Hematopoietic multipotent progenitor cell treated with erythropoietin and hydrocortisone succinate and interleukin-3 and kit ligand, for 8 days (in vitro differentiated cells): ENCODE measurements at regions not wholly inside any gene's neighbourhood (a gene's known extent, or its start where the extent isn't known, plus 50 kb on each side); places are given as distances from the start of the nearest gene placed in this dataset.
"Not testable (repeated sequence)": the region's sequence is repeated elsewhere in the genome, so short reads cannot be mapped to it uniquely, and the experiment has no call there.

ENCODE experiments used
- DNase-seq: peaks from one replicate; pipeline ENCODE4 v3.0.0-alpha.2; 2015

DNA sequence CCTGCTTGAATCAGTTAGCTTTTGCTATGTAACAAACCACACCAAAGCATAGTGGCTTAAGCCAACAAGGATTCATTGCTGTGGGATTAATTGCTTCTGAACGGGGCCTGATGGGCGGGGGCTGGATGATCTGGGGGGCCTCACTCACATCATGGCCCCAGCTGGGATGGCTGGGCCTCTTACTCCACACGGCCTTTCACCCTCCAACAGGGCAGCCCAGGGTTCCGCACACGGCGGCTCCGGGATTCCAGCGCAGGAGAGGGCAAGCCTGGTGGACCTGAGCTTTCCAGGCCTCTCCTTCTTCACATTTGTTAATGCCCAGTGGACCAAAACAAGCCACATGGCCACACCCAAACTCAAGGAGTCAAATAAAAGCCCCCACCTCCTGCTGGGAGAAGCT lies 86.3 kb upstream of the PHLPP1 start:
- DNase-seq = no peak

DNA sequence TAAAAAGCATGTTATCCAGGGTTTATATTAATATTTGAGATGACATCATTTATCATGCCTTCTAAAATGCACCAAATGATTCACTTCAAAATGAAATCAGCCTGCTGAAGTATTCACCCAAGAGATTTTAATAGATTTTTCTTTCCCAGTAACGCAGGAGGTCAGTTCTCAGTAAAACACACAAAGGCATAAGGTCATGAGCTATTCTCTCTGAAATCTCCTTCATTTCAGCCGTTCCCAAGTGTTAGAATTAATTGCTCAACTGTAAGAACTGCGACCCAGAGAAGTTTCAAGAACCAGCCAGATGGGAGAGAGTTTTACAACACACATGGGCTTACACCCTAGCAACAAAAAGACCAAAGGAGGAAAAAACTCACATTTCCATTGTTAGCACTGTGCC lies 84.2 kb upstream of the PHLPP1 start:
- no peak for DNase-seq

DNA sequence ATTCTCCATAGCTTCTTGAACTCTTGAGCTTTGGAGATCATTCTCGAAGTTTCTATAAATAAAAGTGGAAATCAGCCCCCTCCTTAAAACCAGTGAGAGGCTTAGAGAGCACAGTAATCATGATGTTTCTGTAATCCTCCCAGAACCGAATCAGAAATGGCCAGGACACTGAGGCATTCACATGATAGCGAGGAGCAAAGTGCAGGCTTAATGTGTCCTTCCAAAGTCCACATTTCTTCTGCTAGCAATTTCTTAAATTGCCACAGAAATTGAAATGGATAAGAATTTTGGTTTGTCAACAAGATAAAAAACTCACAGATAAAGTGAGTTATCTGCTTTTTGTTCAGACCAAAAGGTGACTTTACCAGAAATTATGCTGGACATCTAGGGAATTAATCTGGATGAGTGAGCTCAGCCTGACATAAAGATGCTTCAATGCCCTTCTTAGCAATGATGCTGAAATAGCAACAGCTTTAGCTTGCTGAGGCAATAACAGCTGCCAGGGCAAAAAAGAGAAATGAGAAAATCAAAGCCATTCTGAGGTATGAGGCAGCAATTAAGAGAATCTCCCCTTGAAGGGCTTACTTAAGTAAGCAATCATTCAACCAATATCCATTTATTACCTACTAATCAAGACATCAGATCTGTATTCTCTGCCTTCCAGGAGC lies 82.4 kb upstream of the PHLPP1 start:
- DNase-seq = no peak

DNA sequence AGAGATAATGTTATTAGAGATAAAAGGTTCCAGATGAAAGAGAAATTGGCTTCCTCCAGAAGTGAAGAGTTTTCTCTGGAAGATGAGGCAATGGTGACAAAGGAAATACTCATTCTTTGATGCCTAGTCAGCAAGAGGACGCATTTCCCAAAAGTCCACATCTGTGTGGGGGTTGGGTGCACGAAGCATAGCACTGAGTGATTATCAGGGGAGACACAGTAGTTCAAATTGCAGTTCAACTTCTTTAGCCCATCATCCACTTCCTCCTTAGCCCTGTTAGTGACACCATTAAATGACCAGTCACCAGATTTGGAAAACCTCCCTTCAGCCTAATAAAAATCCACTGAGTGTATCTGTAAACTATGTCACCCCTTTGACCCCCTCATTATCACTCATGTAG lies 80.9 kb upstream of the PHLPP1 start:
- no peak for DNase-seq

DNA sequence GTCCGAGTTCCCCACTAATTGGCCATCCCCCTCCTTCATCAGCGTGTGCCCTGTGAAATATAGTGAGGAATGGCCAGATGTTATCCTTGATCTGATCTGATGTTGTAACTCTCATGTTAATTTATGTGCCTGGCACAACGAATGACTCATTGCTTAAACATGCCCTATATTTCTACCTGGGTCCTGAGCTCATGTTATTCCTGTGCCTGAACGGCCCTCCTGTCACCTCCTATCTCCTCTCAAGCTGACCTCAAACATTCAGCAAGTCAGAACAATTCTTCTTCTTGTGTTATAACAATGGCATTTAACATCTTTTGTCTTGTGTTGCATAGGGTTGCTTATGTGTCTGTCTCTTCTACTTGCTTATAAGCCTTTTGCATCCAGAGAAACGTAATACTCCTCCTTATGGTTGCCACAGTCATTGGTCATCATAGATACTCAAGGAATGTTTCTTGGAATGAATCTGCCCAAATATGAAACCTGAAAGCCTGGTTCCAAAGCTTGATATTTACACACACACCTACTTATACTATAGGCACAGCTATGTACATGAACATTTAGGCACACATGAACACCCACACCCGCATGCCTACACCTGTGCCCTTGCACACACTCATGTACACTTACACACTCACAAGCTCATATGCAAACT lies 80.2 kb upstream of the PHLPP1 start:
- no peak for DNase-seq

DNA sequence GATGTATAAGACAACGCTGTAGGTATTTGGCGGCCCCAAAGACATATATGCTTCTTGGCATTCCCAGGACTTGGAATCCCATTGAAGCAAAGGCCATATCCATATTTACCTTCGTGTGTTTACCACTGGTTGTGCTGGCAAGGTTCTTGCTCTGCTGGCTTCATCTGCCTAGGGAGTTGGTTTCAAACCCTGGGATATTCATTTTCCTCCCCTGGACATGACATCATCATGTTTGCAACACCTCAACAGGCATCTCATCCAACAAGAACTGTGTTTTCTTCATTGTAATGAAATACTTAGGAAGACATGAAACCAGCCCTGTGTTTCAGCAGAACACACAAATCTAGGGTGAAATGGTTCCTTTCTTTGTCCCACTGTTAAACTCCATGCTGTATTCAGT lies 77.9 kb upstream of the PHLPP1 start:
- DNase-seq = no peak

DNA sequence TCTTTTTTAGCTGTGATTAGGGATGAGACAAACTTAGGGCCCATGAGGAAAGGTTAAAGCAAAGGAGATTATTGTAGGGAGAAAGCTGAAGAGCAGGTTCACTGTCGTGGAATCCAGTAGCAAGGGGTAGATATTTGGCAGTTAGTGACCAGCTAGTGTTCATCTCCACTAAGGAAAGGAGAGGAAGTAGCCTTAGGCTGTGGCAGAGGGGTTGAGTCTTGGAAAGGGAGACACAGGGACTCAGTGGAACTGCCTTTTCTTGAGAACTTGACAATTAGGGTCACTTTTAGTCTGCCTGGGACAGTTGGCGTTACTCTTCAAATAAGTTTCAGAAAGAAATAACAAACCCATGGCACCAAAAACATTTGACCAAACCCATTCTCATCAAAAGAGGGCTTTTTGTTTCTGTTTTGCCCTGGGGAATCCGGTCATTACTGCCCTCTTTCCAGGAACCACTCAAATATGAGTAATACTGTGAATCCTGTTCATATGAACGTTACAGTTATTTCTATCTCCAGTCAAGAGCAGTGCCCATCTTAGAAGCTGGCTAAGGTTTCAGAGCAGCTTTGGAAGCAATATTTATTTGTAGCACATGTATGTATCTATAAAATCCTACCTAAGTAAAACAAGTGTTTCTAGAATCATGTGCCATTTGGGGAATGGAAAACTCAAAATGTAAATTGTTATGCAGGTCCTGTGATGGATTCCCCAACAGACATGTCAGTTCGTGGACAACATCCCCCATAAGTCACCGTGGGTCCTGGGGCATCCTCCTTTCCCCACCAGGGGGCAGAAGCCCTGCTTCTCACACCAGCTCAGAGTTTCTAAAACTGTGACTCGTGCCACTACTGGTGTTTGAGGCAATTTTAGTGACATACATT lies 77.3 kb upstream of the PHLPP1 start:
- DNase-seq = peak; percentile 69

DNA sequence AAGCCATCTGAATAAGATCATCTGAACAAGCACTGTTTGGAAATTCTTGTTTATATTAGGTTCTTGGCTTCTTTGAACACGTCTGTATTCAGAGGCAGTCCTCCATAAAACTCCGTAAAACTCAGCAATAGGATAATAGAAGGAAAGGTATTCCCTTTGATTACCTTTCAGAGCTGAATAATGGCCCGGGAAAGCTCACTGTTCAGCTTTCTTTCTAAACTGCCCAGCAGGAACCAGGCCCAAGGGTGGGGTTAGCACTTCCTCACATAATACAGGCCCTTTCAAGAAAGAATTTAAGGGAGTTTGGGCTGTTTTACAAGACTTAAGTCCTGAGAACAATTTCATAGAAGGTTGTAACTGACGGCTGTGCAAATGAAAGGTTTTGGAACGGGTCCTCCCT lies 72.2 kb upstream of the PHLPP1 start:
- DNase-seq = no peak

DNA sequence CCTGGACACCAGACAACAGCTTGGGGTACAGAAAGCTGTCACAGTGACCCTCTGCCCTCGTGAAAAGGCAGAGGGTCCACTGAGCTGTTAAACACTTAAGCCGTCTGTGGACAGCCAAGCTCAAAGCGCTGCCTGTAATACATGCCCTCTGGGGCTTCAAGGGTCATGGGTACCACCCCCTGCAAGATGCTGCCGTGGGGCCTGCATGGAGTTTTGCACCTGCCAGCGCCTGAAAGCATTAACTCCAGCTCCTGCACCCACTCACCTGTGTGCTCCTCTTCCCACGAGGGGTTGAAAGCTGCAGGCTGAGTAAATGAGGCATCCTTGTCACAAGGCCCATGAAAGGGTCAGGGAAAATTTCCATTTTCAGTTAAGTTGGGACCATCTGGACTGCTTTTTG lies 70.6 kb upstream of the PHLPP1 start:
- DNase-seq = no peak

DNA sequence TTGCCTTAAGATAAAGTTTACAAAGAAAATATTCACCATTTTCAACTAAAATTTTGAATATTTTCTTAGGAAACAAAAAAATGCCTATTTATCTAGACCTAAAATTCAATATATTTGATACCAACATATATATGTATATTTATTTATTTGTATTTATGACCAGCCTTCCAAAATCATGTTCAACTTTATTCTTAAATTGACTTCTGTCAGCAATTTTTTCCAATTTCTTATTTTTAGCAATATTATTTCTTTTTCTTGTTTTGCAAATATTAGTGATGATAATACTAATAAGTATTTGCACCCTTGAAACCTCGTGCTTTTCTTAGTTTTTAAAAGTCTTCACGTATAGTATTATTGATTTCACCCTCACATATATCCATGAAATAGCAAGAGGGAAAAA lies 68.2 kb upstream of the PHLPP1 start:
- DNase-seq = no peak

DNA sequence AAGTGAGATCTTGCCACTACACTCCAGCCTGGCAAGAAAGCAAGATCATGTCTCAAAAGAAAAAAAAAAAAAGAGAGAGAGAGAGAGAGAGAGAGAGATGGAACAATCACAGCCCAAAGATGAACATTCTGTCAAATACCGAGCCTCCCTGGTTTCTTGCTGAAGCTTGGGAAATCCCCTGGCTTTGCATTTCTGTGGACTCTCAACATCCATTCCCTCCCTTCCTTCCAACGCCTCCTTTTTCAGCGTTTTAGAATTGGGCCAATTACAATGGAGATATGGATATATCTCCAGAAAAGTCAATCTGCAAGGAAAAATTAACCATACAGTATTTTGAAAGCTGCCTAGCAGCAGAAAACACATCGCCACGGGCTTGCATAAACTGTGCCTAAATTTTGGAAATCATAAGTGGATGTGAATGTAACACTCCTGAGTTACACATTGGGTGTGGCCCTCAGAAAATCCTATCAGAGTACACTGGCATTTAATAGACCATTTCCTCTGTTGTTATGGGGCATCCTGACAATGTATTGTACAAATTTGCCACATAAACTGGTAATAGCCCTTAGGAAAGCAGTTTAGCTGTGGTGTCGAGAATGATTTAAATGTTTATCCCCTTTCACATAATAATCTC lies 67.2 kb upstream of the PHLPP1 start:
- no peak for DNase-seq

DNA sequence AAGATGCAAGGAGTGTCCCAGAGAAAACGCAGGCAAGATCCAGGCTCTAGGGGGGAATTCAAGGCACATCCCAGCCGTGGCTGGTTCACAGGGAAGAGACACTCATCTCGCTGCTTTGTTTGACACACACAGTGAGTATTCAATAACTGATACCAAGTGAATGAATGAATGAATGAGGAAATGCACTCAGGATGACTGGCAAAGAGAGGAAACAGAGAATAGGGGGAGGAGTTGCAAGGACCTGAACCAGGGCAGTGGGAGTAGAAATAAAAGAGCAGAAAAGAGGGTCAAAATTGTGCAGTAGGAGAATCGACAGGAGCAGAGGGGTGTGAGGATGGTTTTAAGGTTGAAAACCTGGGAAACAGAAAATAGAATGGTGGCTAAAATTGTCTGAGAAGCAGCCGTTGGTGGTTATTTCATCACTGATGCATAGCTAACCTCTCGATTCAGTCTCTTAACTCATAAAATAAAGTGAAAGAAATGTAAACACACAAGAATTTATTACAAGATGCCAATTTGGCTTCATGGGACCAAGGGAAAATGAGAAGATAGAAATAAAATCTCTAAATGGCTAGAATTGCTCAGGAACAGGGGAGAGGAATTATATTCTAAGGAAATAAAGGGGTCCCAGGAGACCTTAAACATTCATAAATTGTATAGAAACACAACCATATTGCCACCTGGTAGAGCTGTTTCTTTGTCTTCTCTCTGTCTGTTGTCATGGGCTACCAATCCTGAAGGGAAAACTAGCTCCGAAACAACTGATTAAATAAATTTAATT lies 63.9 kb upstream of the PHLPP1 start:
- no peak for DNase-seq

DNA sequence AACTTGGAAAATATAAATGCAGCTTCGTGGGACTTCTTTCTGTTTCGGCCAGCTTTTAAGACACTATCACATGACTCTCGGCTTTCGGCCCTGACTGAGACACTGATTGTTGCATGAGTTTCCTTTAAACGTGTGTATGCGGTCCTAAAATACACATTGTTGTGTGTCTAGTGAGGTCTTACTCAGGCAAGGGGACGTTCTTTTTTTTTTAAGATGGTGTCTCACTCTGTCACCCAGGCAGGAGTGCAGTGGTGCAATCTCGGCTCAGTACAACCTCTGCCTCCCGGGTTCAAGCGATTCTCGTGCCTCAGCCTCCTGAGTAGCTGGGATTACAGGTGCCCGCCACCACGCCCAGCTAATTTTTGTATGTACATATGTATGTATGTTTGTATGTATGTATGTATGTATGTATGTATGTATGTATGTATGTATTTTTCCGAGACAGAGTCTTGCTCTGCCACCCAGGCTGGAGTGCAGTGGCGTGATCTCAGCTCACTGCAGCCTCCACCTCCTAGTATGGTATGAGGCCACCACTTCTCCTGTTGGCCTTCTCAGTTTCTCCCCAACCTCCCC lies 63.2 kb upstream of the PHLPP1 start:
- not testable (repeated sequence) for DNase-seq

DNA sequence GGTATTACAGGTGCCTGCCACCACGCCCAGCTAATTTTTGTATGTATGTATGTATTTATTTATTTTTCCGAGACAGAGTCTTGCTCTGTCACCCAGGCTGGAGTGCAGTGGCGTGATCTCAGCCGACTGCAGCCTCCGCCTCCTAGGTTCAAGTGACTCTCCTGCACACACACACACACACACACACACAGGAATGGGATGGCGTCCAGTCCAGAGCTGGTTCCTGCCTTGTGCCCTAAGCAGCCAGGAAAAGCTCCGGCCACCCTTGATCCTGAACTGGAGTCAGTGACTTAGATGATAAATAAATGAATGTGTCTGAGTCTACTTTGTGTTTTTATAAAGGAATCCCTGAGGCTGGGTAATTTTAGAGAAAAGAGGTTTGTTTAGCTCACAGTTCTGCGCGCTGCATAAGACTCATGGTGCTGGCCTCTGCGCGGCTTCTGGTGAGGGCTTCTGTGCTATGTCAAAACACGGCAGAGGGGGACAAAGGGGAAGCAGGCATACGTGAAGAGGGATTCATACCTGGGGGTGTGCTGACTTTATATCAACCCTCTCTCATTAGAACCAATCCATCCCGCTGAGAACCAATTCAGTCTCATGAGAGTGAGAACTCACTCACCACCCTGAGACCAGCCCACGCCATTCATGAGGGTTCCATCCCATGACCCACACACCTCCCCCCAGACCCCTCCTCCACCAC lies 59.7 kb upstream of the PHLPP1 start:
- no peak for DNase-seq

DNA sequence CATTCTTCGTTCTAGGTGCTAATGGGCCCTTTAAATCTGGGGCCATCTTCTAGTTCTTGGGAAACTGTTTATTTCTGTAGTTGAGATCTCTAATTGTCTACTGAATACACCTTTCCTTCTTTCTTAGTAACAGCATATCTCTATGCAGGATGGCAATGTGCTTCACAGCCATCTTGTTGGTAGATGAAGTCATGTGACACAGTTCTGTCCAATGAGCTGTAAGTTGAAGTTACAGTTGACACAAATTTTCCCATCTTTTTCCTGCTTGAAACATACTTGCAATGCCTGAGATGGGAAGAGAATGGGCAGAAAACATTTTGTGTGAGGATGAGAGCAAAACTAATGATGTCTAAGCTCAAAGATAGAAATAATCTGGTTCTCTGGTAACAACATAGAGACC lies 57.3 kb upstream of the PHLPP1 start:
- no peak for DNase-seq

DNA sequence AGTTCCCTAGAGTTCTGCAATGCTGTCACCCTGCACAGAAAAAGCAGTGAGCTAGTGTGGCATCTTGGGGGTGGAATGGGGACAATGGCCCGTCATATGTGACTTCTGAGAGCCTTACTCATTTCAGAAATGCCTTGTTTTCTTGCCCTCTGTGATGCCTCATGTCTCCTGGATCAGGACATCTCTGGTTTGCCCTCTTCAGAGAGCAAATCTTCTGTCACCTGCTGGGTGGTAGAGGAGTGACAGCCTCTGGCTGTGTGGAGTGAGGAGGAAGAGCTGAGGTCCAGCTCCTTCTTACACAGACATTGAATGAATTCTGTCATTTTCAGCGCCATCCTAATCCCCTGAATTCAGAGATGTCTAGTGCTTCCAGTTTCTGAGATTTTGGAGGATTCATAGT lies 55.6 kb upstream of the PHLPP1 start:
- no peak for DNase-seq

DNA sequence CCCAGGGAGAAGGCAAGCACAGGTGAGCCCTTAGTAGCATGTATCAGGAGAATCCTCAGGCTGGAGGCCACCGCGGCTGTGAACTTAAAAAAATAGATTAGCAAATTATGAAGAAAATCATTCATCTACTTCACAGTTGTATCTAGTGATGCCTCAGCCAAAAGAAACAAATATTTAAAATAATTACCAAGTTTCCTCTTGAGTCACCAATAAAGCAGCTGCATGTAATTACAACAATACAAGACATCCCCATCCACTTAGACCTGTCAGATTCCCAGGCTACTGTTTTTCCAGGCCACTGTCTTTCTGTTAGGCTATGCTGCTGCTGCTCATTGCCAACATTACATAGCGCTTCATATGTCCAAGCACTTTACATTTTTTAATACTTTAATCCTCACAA lies 54.6 kb upstream of the PHLPP1 start:
- DNase-seq = no peak

DNA sequence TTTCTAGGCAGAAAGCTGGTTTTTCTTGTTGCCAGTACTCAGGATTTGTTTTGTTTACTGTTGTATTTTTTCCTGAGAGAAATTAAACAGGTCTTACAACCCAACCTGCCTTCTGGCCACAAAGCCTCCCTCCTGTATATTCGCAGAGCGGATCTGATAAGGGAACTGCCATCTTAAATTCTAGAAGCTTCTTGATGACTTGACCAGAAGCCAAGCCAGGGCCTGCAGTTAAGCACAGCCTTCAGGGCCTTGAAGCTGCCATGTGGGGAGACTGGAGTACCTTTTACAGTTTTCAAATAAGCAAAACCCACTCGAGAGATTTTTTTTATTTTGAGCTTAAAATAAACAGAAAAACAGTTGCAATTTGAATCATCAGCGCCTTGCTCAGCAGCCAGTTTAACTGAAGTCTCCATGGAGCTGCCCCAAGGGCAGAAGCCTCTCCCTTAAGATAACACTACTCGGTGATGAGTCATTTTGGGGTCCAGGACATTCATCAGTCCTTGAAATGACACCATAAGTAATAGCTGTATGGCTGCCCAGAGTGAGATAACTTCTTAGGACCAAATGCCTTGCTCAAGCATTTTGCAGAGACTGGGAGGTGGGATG lies 51.5 kb upstream of the PHLPP1 start:
- peak; percentile 80 for DNase-seq

DNA sequence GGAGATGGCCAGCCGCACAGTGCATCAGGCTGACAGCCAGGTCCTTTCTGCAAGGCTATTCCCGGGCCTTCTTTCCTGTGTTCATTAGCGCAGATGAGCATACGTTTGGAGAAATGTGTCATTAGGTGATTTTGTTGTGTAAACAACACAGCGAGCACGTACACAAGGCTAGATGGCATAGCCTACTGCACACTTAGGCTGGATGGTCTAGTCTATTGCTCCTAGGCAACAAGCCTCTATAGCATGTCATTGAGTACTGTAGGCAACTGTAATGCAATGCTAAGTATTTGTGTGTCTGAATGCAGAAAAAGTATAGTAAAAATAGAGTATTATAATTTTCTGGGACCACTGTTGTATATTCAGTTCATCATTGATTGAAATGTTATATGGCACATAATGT lies 50.9 kb upstream of the PHLPP1 start:
- DNase-seq = no peak

DNA sequence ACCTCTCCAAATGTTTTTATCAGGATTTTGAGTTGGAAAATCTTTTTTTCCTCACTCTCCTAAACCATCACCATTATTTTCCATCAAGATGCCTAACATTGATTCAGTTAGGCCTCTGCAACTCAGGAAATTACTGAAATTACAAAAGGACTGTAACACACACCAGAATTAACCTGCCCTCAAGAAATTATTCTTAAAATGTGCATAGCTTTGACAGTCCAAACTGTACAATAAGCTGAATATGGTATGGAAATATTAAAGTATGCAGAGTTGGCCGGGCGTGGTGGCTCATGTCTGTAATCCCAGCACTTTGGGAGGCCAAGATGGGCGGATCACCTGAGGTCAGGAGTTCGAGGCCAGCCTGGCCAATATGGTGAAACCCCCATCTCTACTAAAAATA lies 50.2 kb upstream of the PHLPP1 start:
- no peak for DNase-seq
